Lower leg skin (tissue), 4 donors: ENCODE measurements at regions not wholly inside any gene's neighbourhood (a gene's known extent, or its start where the extent isn't known, plus 50 kb on each side); places are given as distances from the start of the nearest gene placed in this dataset.

Source experiments
- DNase-seq, 2 donors: peaks; one replicate each; pipeline ENCODE4 v3.0.0-alpha.2; 2019; ENCODE audit warnings: low spot score in 2 of 2
- H3K4me3 ChIP-seq: fragments of 200-600 bp; sonication (generic); 2 replicates; pipeline ENCODE4 v1.5.1; 2017; ENCODE audit warnings: mild to moderate bottlenecking, low read depth; ENCODE audit not compliant: poor library complexity, severe bottlenecking
- POLR2A ChIP-seq, 2 donors: fragments of 450-650 bp; IDR thresholded peaks; one replicate each; pipeline ENCODE4 v1.6.1; 2016 to 2017; ENCODE audit warnings: antibody characterized with exemption in 2 of 2, mild to moderate bottlenecking in 1 of 2, moderate library complexity in 1 of 2
- WGBS, 2 donors: methylation state at CpG; one replicate each; pipeline ENCODE4 v1.1.5; 2018; 5-methylcytosine and 5-hydroxymethylcytosine counted together
- intact Hi-C: fragments of 100-400 bp; cut with DNase I; formaldehyde crosslinking; loops from one replicate; pipeline ENCODE4 v1.15.0; 2023; ENCODE audit warnings: low total_unique reads
- TF ChIP-seq, protein P1 (sequence below), 3 donors: fragments of 450-650 bp; IDR thresholded peaks; one replicate each; pipeline ENCODE4 v1.5.1; 2016; ENCODE audit warnings: antibody characterized with exemption in 3 of 3, mild to moderate bottlenecking in 3 of 3, moderate library complexity in 2 of 3

GRCh38 chr21:14875704-14876523 lies 188.9 kb downstream of the NRIP1 start:
- 73 to 83% methylated on average over 8 of the region's 8 CpGs for WGBS, 2 donors
- intact Hi-C loops: no loop called here
- H3K4me3 ChIP-seq: no peak overlapping the region
- TF ChIP-seq, protein P1, sequence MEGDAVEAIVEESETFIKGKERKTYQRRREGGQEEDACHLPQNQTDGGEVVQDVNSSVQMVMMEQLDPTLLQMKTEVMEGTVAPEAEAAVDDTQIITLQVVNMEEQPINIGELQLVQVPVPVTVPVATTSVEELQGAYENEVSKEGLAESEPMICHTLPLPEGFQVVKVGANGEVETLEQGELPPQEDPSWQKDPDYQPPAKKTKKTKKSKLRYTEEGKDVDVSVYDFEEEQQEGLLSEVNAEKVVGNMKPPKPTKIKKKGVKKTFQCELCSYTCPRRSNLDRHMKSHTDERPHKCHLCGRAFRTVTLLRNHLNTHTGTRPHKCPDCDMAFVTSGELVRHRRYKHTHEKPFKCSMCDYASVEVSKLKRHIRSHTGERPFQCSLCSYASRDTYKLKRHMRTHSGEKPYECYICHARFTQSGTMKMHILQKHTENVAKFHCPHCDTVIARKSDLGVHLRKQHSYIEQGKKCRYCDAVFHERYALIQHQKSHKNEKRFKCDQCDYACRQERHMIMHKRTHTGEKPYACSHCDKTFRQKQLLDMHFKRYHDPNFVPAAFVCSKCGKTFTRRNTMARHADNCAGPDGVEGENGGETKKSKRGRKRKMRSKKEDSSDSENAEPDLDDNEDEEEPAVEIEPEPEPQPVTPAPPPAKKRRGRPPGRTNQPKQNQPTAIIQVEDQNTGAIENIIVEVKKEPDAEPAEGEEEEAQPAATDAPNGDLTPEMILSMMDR (IDR thresholded peaks at IDR 0.05): no peak
- no peak for TF ChIP-seq POLR2A (IDR thresholded peaks at IDR 0.05)
- DNase-seq: no peak

DNA sequence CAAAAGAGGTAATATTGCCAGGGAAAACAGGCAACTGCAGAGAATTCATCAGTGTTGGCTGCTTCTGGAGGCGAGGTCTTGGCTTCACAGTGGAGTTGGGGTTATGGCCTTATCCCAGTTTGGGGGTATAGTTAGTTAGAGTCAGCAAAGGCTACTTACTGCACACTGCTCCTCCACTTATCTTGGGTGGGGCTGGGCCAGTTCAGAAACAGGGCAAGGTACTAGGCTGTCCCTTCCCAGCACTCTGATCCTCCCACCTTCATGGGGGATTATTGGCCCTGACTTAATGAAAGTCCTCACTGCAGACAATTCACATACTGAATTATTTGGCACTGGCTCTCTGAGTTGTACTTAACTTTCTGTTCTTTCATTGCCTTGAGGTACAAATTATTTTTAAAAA lies 189.6 kb downstream of the NRIP1 start:
- H3K4me3 ChIP-seq: no peak overlapping the region
- TF ChIP-seq POLR2A (IDR thresholded peaks at IDR 0.05): no peak
- TF ChIP-seq, protein P1 (IDR thresholded peaks at IDR 0.05): no peak
- intact Hi-C loops: no loop called here
- WGBS, 2 donors: 75 to 81% methylated on average over 1 of the region's 1 CpG
- no peak for DNase-seq

DNA sequence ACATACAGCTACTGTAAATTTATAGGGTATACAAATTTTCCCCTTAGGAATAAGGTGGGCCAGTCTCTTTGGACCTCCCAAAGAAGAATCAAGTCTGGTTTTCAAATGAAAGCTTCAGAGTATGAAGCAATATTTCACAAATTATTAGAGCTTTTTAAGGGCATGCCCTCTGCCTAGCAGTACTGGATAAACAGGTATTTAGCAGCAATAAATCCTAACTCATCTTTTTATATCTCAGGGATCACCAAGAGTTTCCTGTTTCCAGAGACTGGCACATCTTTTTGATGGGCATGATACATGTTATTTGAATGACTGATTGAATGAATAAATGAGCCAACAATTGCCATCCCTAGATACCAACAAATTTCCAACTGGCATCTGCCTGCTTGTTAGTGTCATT lies 190.4 kb downstream of the NRIP1 start:
- H3K4me3 ChIP-seq: no peak overlapping the region
- TF ChIP-seq, protein P1 (IDR thresholded peaks at IDR 0.05): no peak
- no peak for TF ChIP-seq POLR2A (IDR thresholded peaks at IDR 0.05)
- DNase-seq: no peak
- intact Hi-C loops: no loop called here

DNA sequence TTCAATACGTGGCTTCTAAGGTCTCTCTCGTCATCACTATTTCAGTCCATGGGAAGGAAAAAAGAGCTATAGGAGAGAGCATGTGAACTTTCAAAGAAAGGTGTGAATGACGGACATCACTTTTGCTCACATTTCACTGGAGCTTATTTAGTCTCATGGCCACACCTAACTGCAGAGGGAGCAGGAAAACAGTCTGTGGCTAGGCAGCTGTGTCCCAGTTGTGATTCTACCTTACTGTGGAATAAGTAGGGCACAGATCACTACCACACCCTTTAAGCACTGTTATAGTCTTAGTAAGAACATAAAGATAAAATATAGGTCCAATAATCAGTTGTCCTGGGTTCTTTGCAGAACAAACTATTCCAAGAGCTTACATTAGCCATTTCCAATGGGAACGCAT lies 192.9 kb downstream of the NRIP1 start:
- WGBS, 2 donors: 89 to 97% methylated on average over 4 of the region's 4 CpGs
- intact Hi-C loops: no loop called here
- TF ChIP-seq, protein P1 (IDR thresholded peaks at IDR 0.05): no peak
- no peak for TF ChIP-seq POLR2A (IDR thresholded peaks at IDR 0.05)
- no peak overlapping the region for H3K4me3 ChIP-seq
- no peak for DNase-seq

DNA sequence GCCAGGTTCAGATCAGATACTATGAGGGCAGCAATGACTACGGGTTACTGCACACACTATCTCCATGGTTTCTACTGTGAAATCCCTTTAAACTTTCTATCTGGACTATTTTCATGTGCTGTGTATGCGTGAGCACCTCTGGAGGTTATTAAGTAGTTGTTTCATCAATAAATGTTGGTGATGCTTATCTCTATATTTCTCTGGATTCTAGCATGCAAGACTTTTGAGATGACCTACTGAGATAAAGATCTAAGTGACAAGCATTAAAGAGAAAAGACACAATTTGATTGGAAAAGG lies 194.0 kb downstream of the NRIP1 start:
- TF ChIP-seq, protein P1 (IDR thresholded peaks at IDR 0.05): no peak
- TF ChIP-seq POLR2A (IDR thresholded peaks at IDR 0.05): no peak
- DNase-seq: no peak
- 54 to 61% methylated on average over 2 of the region's 2 CpGs for WGBS, 2 donors
- H3K4me3 ChIP-seq: no peak overlapping the region
- intact Hi-C loops: no loop called here
